ENCODE measurements at regions not wholly inside any gene's neighbourhood (a gene's known extent, or its start where the extent isn't known, plus 50 kb on each side); places are given as distances from the start of the nearest gene placed in this dataset.

DNA sequence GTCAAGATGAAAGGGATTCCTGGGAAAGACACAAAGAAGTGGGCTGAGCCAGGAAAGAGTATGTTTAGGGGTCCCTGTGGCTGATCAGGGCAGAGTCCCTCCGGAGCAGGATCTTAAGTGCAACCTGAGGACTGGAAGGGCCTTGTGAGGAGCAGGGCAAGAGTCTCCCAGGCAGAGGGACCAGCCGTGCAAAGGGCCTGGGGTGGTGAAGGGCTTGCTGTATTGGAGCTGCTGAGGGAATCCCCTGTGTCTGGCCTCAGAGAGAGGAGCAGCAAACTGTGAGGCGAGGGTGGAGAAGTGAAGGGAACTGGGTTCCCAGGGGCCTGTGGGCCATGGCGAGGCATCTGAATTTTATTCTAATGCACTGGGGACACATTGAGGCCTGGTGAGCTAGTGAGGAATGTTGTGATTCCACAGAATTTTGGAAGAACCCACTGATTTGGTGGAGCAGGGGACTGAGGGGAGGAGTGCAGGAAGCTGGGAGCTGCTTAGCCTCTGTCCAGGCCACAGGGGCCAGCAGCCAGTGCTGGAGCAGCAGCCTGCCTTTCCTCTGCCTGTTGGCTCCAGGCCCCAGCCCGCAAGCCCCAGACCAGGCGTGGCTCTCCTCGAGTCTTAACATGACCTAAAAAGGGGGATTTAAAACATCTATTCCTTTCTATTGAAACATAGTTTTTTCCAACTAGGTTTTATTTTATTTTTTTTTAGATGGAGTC, 138.4 kb upstream of the IGFBP3 start (continued):
- TF ChIP-seq, protein P1, sequence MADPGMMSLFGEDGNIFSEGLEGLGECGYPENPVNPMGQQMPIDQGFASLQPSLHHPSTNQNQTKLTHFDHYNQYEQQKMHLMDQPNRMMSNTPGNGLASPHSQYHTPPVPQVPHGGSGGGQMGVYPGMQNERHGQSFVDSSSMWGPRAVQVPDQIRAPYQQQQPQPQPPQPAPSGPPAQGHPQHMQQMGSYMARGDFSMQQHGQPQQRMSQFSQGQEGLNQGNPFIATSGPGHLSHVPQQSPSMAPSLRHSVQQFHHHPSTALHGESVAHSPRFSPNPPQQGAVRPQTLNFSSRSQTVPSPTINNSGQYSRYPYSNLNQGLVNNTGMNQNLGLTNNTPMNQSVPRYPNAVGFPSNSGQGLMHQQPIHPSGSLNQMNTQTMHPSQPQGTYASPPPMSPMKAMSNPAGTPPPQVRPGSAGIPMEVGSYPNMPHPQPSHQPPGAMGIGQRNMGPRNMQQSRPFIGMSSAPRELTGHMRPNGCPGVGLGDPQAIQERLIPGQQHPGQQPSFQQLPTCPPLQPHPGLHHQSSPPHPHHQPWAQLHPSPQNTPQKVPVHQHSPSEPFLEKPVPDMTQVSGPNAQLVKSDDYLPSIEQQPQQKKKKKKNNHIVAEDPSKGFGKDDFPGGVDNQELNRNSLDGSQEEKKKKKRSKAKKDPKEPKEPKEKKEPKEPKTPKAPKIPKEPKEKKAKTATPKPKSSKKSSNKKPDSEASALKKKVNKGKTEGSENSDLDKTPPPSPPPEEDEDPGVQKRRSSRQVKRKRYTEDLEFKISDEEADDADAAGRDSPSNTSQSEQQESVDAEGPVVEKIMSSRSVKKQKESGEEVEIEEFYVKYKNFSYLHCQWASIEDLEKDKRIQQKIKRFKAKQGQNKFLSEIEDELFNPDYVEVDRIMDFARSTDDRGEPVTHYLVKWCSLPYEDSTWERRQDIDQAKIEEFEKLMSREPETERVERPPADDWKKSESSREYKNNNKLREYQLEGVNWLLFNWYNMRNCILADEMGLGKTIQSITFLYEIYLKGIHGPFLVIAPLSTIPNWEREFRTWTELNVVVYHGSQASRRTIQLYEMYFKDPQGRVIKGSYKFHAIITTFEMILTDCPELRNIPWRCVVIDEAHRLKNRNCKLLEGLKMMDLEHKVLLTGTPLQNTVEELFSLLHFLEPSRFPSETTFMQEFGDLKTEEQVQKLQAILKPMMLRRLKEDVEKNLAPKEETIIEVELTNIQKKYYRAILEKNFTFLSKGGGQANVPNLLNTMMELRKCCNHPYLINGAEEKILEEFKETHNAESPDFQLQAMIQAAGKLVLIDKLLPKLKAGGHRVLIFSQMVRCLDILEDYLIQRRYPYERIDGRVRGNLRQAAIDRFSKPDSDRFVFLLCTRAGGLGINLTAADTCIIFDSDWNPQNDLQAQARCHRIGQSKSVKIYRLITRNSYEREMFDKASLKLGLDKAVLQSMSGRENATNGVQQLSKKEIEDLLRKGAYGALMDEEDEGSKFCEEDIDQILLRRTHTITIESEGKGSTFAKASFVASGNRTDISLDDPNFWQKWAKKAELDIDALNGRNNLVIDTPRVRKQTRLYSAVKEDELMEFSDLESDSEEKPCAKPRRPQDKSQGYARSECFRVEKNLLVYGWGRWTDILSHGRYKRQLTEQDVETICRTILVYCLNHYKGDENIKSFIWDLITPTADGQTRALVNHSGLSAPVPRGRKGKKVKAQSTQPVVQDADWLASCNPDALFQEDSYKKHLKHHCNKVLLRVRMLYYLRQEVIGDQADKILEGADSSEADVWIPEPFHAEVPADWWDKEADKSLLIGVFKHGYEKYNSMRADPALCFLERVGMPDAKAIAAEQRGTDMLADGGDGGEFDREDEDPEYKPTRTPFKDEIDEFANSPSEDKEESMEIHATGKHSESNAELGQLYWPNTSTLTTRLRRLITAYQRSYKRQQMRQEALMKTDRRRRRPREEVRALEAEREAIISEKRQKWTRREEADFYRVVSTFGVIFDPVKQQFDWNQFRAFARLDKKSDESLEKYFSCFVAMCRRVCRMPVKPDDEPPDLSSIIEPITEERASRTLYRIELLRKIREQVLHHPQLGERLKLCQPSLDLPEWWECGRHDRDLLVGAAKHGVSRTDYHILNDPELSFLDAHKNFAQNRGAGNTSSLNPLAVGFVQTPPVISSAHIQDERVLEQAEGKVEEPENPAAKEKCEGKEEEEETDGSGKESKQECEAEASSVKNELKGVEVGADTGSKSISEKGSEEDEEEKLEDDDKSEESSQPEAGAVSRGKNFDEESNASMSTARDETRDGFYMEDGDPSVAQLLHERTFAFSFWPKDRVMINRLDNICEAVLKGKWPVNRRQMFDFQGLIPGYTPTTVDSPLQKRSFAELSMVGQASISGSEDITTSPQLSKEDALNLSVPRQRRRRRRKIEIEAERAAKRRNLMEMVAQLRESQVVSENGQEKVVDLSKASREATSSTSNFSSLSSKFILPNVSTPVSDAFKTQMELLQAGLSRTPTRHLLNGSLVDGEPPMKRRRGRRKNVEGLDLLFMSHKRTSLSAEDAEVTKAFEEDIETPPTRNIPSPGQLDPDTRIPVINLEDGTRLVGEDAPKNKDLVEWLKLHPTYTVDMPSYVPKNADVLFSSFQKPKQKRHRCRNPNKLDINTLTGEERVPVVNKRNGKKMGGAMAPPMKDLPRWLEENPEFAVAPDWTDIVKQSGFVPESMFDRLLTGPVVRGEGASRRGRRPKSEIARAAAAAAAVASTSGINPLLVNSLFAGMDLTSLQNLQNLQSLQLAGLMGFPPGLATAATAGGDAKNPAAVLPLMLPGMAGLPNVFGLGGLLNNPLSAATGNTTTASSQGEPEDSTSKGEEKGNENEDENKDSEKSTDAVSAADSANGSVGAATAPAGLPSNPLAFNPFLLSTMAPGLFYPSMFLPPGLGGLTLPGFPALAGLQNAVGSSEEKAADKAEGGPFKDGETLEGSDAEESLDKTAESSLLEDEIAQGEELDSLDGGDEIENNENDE (IDR thresholded peaks at IDR 0.05; ENCODE audit: insufficient replicate concordance, low read length), result no peak
- TF ChIP-seq TBP (IDR thresholded peaks at IDR 0.05; ENCODE audit: low read depth, low read length) (no peak), SIN3A (conservative IDR thresholded peaks at IDR 0.05 in 1 of 2, IDR thresholded peaks at IDR 0.05 in 1 of 2; ENCODE audit: low read depth in 1 of 2, low read length in 2 of 2) (no peak), PHF8 (conservative IDR thresholded peaks at IDR 0.05; ENCODE audit: low read depth, low read length) (no peak), RXRA (IDR thresholded peaks at IDR 0.05; ENCODE audit: insufficient read depth, low read depth, low read length) (no peak), CHD2 (IDR thresholded peaks at IDR 0.05; ENCODE audit: low read length) (no peak)
- TF ChIP-seq, protein P2, sequence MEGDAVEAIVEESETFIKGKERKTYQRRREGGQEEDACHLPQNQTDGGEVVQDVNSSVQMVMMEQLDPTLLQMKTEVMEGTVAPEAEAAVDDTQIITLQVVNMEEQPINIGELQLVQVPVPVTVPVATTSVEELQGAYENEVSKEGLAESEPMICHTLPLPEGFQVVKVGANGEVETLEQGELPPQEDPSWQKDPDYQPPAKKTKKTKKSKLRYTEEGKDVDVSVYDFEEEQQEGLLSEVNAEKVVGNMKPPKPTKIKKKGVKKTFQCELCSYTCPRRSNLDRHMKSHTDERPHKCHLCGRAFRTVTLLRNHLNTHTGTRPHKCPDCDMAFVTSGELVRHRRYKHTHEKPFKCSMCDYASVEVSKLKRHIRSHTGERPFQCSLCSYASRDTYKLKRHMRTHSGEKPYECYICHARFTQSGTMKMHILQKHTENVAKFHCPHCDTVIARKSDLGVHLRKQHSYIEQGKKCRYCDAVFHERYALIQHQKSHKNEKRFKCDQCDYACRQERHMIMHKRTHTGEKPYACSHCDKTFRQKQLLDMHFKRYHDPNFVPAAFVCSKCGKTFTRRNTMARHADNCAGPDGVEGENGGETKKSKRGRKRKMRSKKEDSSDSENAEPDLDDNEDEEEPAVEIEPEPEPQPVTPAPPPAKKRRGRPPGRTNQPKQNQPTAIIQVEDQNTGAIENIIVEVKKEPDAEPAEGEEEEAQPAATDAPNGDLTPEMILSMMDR (IDR thresholded peaks at IDR 0.05; ENCODE audit: control extremely low read depth in 1 of 3, insufficient read depth in 1 of 3, low read depth in 1 of 3, low read length in 3 of 3), result no peak

Measured in H1 (cell line).